Osteoblast (primary cell): ENCODE measurements at regions not wholly inside any gene's neighbourhood (a gene's known extent, or its start where the extent isn't known, plus 50 kb on each side); places are given as distances from the start of the nearest gene placed in this dataset.
"Not testable (repeated sequence)": the region's sequence is repeated elsewhere in the genome, so short reads cannot be mapped to it uniquely, and the experiment has no call there.

Experiments
- DNase-seq: peaks from one replicate; pipeline ENCODE4 v3.0.0; 2011; ENCODE audit warnings: low spot score, mixed read lengths; ENCODE audit not compliant: insufficient read length; ENCODE audit errors: missing footprints
- H2AFZ ChIP-seq: 2 replicates; pipeline ENCODE4 v1.6.0; 2011; ENCODE audit warnings: mild to moderate bottlenecking, low read length
- H3K27ac ChIP-seq: 2 replicates; pipeline ENCODE4 v1.5.1; 2011; ENCODE audit warnings: mild to moderate bottlenecking, low read depth, low read length, moderate library complexity
- H3K27me3 ChIP-seq: 2 replicates; pipeline ENCODE4 v1.6.0; 2012; ENCODE audit warnings: mild to moderate bottlenecking, control low read depth, inconsistent platforms, low read length, moderate library complexity; ENCODE audit not compliant: insufficient read depth
- H3K36me3 ChIP-seq: 2 replicates; pipeline ENCODE4 v1.5.1; 2011; ENCODE audit warnings: mild to moderate bottlenecking, low read length, control low read depth, moderate library complexity; ENCODE audit not compliant: insufficient read depth
- H3K4me1 ChIP-seq: 2 replicates; pipeline ENCODE4 v1.5.1; 2011; ENCODE audit warnings: mild to moderate bottlenecking, low read length, control low read depth, moderate library complexity; ENCODE audit not compliant: insufficient read depth
- H3K4me2 ChIP-seq: 2 replicates; pipeline ENCODE4 v1.6.0; 2011; ENCODE audit warnings: mild to moderate bottlenecking, low read length; ENCODE audit not compliant: insufficient read depth
- H3K4me3 ChIP-seq: fragments of 200-600 bp; sonication (generic); 3 replicates; pipeline ENCODE4 v1.5.1; 2012; ENCODE audit warnings: mild to moderate bottlenecking, low read length, inconsistent platforms; ENCODE audit not compliant: insufficient read depth
- H3K79me2 ChIP-seq: 2 replicates; pipeline ENCODE4 v1.6.0; 2012; ENCODE audit warnings: mild to moderate bottlenecking, low read length, control low read depth, inconsistent platforms; ENCODE audit not compliant: insufficient read depth
- H3K9me3 ChIP-seq: 2 replicates; pipeline ENCODE4 v1.5.1; 2011; ENCODE audit warnings: low read depth, low read length, control low read depth
- H4K20me1 ChIP-seq: 2 replicates; pipeline ENCODE4 v1.6.0; 2012; ENCODE audit warnings: mild to moderate bottlenecking, low read length, control low read depth; ENCODE audit not compliant: insufficient read depth
- TF ChIP-seq, protein P1 (sequence below): IDR thresholded peaks from 2 replicates; pipeline ENCODE4 v1.5.1; 2011; ENCODE audit warnings: mild to moderate bottlenecking, low read depth, low read length, moderate library complexity; ENCODE audit errors: extremely low read depth

GRCh38 chr15:26033493-26033892 lies 170.4 kb upstream of the ATP10A start:
- Histone ChIP-seq H3K79me2 (no peaks in the 10 kb centered on the region), H3K27me3 (no peaks in the 10 kb centered on the region), H3K36me3 (no peaks in the 10 kb centered on the region), H3K4me2 (no peak overlapping the region), H3K4me1 (no peaks in the 10 kb centered on the region), H2AFZ (no peak overlapping the region), H3K4me3 (no peak overlapping the region), H4K20me1 (no peaks in the 10 kb centered on the region), H3K9me3 (no peaks in the 10 kb centered on the region), H3K27ac (no peak overlapping the region)
- TF ChIP-seq, protein P1, sequence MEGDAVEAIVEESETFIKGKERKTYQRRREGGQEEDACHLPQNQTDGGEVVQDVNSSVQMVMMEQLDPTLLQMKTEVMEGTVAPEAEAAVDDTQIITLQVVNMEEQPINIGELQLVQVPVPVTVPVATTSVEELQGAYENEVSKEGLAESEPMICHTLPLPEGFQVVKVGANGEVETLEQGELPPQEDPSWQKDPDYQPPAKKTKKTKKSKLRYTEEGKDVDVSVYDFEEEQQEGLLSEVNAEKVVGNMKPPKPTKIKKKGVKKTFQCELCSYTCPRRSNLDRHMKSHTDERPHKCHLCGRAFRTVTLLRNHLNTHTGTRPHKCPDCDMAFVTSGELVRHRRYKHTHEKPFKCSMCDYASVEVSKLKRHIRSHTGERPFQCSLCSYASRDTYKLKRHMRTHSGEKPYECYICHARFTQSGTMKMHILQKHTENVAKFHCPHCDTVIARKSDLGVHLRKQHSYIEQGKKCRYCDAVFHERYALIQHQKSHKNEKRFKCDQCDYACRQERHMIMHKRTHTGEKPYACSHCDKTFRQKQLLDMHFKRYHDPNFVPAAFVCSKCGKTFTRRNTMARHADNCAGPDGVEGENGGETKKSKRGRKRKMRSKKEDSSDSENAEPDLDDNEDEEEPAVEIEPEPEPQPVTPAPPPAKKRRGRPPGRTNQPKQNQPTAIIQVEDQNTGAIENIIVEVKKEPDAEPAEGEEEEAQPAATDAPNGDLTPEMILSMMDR: no peak
- DNase-seq: no peak

GRCh38 chr15:26032162-26032846 lies 169.2 kb upstream of the ATP10A start:
- Histone ChIP-seq H3K9me3 (no peaks in the 10 kb centered on the region), H4K20me1 (no peaks in the 10 kb centered on the region), H3K27me3 (no peaks in the 10 kb centered on the region), H3K36me3 (no peaks in the 10 kb centered on the region), H3K4me1 (peaks cover 2% of the 10 kb centered on the region), H3K79me2 (no peaks in the 10 kb centered on the region), H3K4me3 (no peak overlapping the region), H3K27ac (no peak overlapping the region), H2AFZ (no peak overlapping the region), H3K4me2 (no peak overlapping the region)
- TF ChIP-seq, protein P1: no peak
- no peak for DNase-seq

- not testable (repeated sequence) for H3K4me1 ChIP-seq
Measured at GRCh38 chr15:26029586-26029985, 166.5 kb upstream of the ATP10A start.

DNA sequence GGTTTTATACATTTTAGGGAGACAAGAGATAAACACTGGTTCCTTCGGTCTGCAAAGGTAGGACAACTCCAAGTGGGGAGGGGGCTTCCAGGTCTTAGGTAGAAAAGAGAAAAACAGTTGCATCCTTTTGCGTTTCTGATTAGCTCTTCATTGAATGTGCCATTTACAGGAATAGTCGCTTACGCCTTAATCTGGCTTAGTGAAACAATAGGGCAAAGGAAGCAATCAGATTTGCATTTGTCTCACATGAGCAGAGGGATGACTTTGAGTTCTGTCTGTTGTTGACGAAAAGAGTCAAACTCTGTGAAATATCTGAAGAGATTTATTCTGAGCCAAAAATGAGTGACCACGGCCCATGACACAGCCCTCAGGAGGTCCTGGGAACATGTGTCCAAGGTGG lies 166.0 kb upstream of the ATP10A start:
- no peak for DNase-seq
- no peaks in the 10 kb centered on the region for H3K36me3 ChIP-seq
- TF ChIP-seq, protein P1: no peak

More at GRCh38 chr15:26029586-26029985, 166.5 kb upstream of the ATP10A start:
- not testable (repeated sequence) for H3K27ac ChIP-seq, H4K20me1 ChIP-seq, H3K4me3 ChIP-seq, H2AFZ ChIP-seq, DNase-seq, H3K79me2 ChIP-seq, H3K9me3 ChIP-seq, H3K36me3 ChIP-seq, H3K4me2 ChIP-seq, H3K27me3 ChIP-seq

More for the DNA sequence above, 166.0 kb upstream of the ATP10A start:
- H3K27me3 ChIP-seq: no peaks in the 10 kb centered on the region
- H3K9me3 ChIP-seq: no peaks in the 10 kb centered on the region
- no peak overlapping the region for H3K4me3 ChIP-seq
- H3K4me2 ChIP-seq: no peak overlapping the region
- H2AFZ ChIP-seq: no peak overlapping the region
- no peaks in the 10 kb centered on the region for H4K20me1 ChIP-seq
- H3K4me1 ChIP-seq: peaks cover 2% of the 10 kb centered on the region
- no peaks in the 10 kb centered on the region for H3K79me2 ChIP-seq
- H3K27ac ChIP-seq: no peak overlapping the region
